HEK293T (cell line): ENCODE measurements at regions not wholly inside any gene's neighbourhood (a gene's known extent, or its start where the extent isn't known, plus 50 kb on each side); places are given as distances from the start of the nearest gene placed in this dataset.

Experiments used
- ARNT ChIP-seq: fragments of 450-650 bp; IDR thresholded peaks from 2 replicates; pipeline ENCODE4 v1.6.1; 2017; ENCODE audit warnings: mild to moderate bottlenecking
- BHLHE40 ChIP-seq: fragments of 450-650 bp; IDR thresholded peaks from 2 replicates; pipeline ENCODE4 v1.6.1; 2016; ENCODE audit warnings: mild to moderate bottlenecking, moderate library complexity, borderline replicate concordance
- CTBP1 ChIP-seq: fragments of 450-650 bp; IDR thresholded peaks from 2 replicates; pipeline ENCODE4 v1.6.1; 2016; ENCODE audit warnings: borderline replicate concordance
- ELF4 ChIP-seq: fragments of 450-650 bp; IDR thresholded peaks from 2 replicates; pipeline ENCODE4 v1.6.1; 2017; ENCODE audit warnings: antibody characterized with exemption
- FOXA1 ChIP-seq: fragments of 450-650 bp; IDR thresholded peaks from 2 replicates; pipeline ENCODE4 v1.6.1; 2016; ENCODE audit warnings: mild to moderate bottlenecking
- FOXK2 ChIP-seq: fragments of 450-650 bp; IDR thresholded peaks from 2 replicates; pipeline ENCODE4 v1.6.1; 2016; ENCODE audit warnings: mild to moderate bottlenecking
- FOXM1 ChIP-seq: fragments of 450-650 bp; IDR thresholded peaks from 2 replicates; pipeline ENCODE4 v1.6.1; 2017; ENCODE audit warnings: mild to moderate bottlenecking, borderline replicate concordance
- HDGF ChIP-seq: fragments of 450-650 bp; IDR thresholded peaks from 2 replicates; pipeline ENCODE4 v1.6.1; 2017; ENCODE audit warnings: antibody characterized with exemption, borderline replicate concordance
- L3MBTL2 ChIP-seq: fragments of 450-650 bp; conservative IDR thresholded peaks from 2 replicates; pipeline ENCODE4 v1.6.1; 2016; ENCODE audit warnings: mild to moderate bottlenecking
- LEF1 ChIP-seq: fragments of 450-650 bp; IDR thresholded peaks from 2 replicates; pipeline ENCODE4 v1.6.1; 2017; ENCODE audit warnings: mild to moderate bottlenecking, borderline replicate concordance
- NFRKB ChIP-seq: fragments of 450-650 bp; IDR thresholded peaks from 2 replicates; pipeline ENCODE4 v1.6.1; 2016; ENCODE audit warnings: mild to moderate bottlenecking, moderate library complexity
- PKNOX1 ChIP-seq: fragments of 450-650 bp; IDR thresholded peaks from 2 replicates; pipeline ENCODE4 v1.6.1; 2016
- SP1 ChIP-seq: fragments of 450-650 bp; IDR thresholded peaks from 2 replicates; pipeline ENCODE4 v1.6.1; 2017
- SUZ12 ChIP-seq: fragments of 450-650 bp; IDR thresholded peaks from 2 replicates; pipeline ENCODE4 v1.6.1; 2016; ENCODE audit warnings: mild to moderate bottlenecking

DNA sequence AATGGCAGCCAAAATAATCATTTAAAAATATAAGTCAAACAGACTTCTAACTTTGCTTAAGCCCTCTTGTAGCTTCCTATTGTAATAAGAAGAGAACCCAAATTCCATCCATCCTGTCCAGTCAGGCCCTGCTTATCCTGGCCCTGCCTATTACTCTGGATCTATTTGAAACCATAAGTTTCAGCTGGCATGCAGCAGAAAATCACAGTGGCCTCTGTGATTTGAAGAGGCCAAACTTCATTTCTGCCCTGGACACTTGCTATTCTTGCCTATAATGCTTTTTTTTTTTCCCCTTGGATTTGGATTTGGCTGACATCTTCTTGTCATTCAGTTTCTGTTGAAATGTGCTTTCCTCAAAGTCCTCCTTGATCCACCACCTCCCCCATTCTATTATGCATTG lies 642.8 kb downstream of the USP25 start:
- no peak for TF ChIP-seq FOXA1
- TF ChIP-seq SP1, result no peak
- TF ChIP-seq BHLHE40, result no peak
- no peak for TF ChIP-seq NFRKB
- TF ChIP-seq HDGF, result no peak
- no peak for TF ChIP-seq ARNT
- TF ChIP-seq SUZ12, result no peak
- TF ChIP-seq FOXM1, result no peak
- no peak for TF ChIP-seq PKNOX1
- no peak for TF ChIP-seq LEF1
- no peak for TF ChIP-seq ELF4
- no peak for TF ChIP-seq L3MBTL2
- TF ChIP-seq FOXK2, result no peak
- TF ChIP-seq CTBP1, result no peak
